Stomach (tissue), 4 donors: ENCODE measurements at regions not wholly inside any gene's neighbourhood (a gene's known extent, or its start where the extent isn't known, plus 50 kb on each side); places are given as distances from the start of the nearest gene placed in this dataset.

ENCODE experiments used
- POLR2AphosphoS5 ChIP-seq, 3 donors: sonication (generic); formaldehyde crosslinking; IDR thresholded peaks; one replicate each; pipeline ENCODE4 v1.6.1; 2016; ENCODE audit warnings: antibody characterized with exemption in 3 of 3
- TF ChIP-seq, protein P1 (sequence below), 7 experiments: fragments of 450-650 bp in 4 of 7; fragments of 200-600 bp in 3 of 7; sonication (generic) in 3 of 7; IDR thresholded peaks; one replicate each; pipeline ENCODE4 v1.5.1; 2016 to 2019; ENCODE audit warnings: antibody characterized with exemption in 7 of 7, control low read depth in 2 of 7, mild to moderate bottlenecking in 1 of 7

DNA sequence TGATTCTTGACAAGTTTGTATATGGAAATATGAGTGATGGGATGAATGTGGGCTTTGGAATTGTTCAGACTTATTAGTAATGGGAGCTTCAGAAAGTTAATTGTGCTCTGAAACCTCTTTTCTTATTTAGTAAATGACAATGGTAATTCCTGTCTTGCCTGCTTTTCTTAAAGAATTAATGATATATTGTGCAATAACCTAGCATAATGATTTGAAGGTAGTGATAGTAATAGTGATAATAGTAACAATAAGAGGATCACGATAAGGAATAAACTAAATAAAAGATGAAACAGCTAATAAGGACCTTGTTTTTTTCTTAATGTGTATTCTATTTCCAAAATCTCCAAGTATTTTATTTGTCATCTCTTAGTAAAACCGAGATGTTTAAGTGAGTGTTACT is 245.0 kb upstream of the CPHXL start:
- TF ChIP-seq, protein P1, sequence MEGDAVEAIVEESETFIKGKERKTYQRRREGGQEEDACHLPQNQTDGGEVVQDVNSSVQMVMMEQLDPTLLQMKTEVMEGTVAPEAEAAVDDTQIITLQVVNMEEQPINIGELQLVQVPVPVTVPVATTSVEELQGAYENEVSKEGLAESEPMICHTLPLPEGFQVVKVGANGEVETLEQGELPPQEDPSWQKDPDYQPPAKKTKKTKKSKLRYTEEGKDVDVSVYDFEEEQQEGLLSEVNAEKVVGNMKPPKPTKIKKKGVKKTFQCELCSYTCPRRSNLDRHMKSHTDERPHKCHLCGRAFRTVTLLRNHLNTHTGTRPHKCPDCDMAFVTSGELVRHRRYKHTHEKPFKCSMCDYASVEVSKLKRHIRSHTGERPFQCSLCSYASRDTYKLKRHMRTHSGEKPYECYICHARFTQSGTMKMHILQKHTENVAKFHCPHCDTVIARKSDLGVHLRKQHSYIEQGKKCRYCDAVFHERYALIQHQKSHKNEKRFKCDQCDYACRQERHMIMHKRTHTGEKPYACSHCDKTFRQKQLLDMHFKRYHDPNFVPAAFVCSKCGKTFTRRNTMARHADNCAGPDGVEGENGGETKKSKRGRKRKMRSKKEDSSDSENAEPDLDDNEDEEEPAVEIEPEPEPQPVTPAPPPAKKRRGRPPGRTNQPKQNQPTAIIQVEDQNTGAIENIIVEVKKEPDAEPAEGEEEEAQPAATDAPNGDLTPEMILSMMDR (IDR thresholded peaks at IDR 0.05): no peak
- TF ChIP-seq POLR2AphosphoS5 (IDR thresholded peaks at IDR 0.05): no peak
